Neural cell (in vitro differentiated cells): ENCODE measurements at regions not wholly inside any gene's neighbourhood (a gene's known extent, or its start where the extent isn't known, plus 50 kb on each side); places are given as distances from the start of the nearest gene placed in this dataset.

Source experiments
- H2AFZ ChIP-seq: fragments of 200-600, 300-800 bp; sonication (generic), shearing (Covaris generic); 2 replicates; pipeline ENCODE4 v1.6.0; 2014; ENCODE audit warnings: low read depth, mild to moderate bottlenecking, antibody characterized with exemption, low read length, moderate library complexity
- H3F3A ChIP-seq: fragments of 200-600 bp; shearing (Covaris generic); 2 replicates; pipeline ENCODE4 v1.6.1; 2016; ENCODE audit warnings: mild to moderate bottlenecking, moderate library complexity, mixed read lengths, antibody characterized with exemption, low read length; ENCODE audit not compliant: insufficient read depth, poor library complexity, severe bottlenecking
- H3K27ac ChIP-seq: fragments of 200-600, 300-800 bp; sonication (generic), shearing (Covaris generic); 2 replicates; pipeline ENCODE4 v1.5.1; 2014; ENCODE audit warnings: mild to moderate bottlenecking, low read length, moderate library complexity
- H3K27me3 ChIP-seq: fragments of 300-800, 200-600 bp; sonication (generic), shearing (Covaris generic); 2 replicates; pipeline ENCODE4 v1.6.0; 2014; ENCODE audit warnings: mild to moderate bottlenecking, low read depth, low read length, moderate library complexity; ENCODE audit not compliant: insufficient read depth
- H3K36me3 ChIP-seq: fragments of 300-800, 200-600 bp; sonication (generic), shearing (Covaris generic); 2 replicates; pipeline ENCODE4 v1.5.1; 2014; ENCODE audit warnings: mild to moderate bottlenecking, antibody characterized with exemption, low read length, moderate library complexity; ENCODE audit not compliant: insufficient read depth
- H3K4me2 ChIP-seq: fragments of 300-800, 200-600 bp; sonication (generic), shearing (Covaris generic); 2 replicates; pipeline ENCODE4 v1.6.0; 2014; ENCODE audit warnings: mild to moderate bottlenecking, low read length
- H3K4me3 ChIP-seq: fragments of 300-800, 200-600 bp; sonication (generic), shearing (Covaris generic); 2 replicates; pipeline ENCODE4 v1.5.1; 2014; ENCODE audit warnings: mild to moderate bottlenecking, low read length, moderate library complexity
- H3K79me2 ChIP-seq: fragments of 200-600 bp; shearing (Covaris generic); replicated peaks from 2 replicates; pipeline ENCODE4 v1.6.0; 2014; ENCODE audit warnings: mild to moderate bottlenecking, low read length, moderate library complexity; ENCODE audit not compliant: insufficient read depth
- H3K9ac ChIP-seq: fragments of 300-800, 200-600 bp; sonication (generic), shearing (Covaris generic); 2 replicates; pipeline ENCODE4 v1.6.1; 2016; ENCODE audit warnings: mild to moderate bottlenecking, low read length, mixed read lengths
- H3K9me2 ChIP-seq: fragments of 200-600 bp; shearing (Covaris generic); 2 replicates; pipeline ENCODE4 v1.6.1; 2016; ENCODE audit warnings: mild to moderate bottlenecking, low read length, mixed read lengths; ENCODE audit not compliant: insufficient read depth
- H3K9me3 ChIP-seq: fragments of 200-600, 300-800 bp; sonication (generic), shearing (Covaris generic); 2 replicates; pipeline ENCODE4 v1.6.1; 2016; ENCODE audit warnings: mild to moderate bottlenecking, mixed run types, low read length, moderate library complexity, mixed read lengths
- H4K20me1 ChIP-seq: fragments of 200-600 bp; shearing (Covaris generic); 2 replicates; pipeline ENCODE4 v1.6.1; 2016; ENCODE audit warnings: mild to moderate bottlenecking, mixed run types; ENCODE audit not compliant: insufficient read depth
- CTCF ChIP-seq: fragments of 450-650 bp; IDR thresholded peaks from 2 replicates; pipeline ENCODE4 v1.5.1; 2014; ENCODE audit warnings: antibody characterized with exemption, mild to moderate bottlenecking, moderate library complexity; ENCODE audit not compliant: poor library complexity, severe bottlenecking
- EP300 ChIP-seq: fragments of 450-650 bp; conservative IDR thresholded peaks from 2 replicates; pipeline ENCODE4 v1.6.1; 2014; ENCODE audit warnings: antibody characterized with exemption, mild to moderate bottlenecking, moderate library complexity; ENCODE audit not compliant: poor library complexity, severe bottlenecking
- EZH2 ChIP-seq: fragments of 200-600, 300-800 bp; shearing (Covaris generic), sonication (generic); IDR thresholded peaks from 2 replicates; pipeline ENCODE4 v1.6.1; 2014; ENCODE audit warnings: antibody characterized with exemption, low read length, borderline replicate concordance, mild to moderate bottlenecking; ENCODE audit not compliant: insufficient read depth, poor library complexity, severe bottlenecking
- MXI1 ChIP-seq: fragments of 450-650 bp; conservative IDR thresholded peaks from 2 replicates; pipeline ENCODE4 v1.6.1; 2014; ENCODE audit warnings: antibody characterized with exemption, mild to moderate bottlenecking; ENCODE audit not compliant: poor library complexity, severe bottlenecking
- POLR2AphosphoS5 ChIP-seq: IDR thresholded peaks from 2 replicates; pipeline ENCODE4 v1.6.1; 2012
- RAD21 ChIP-seq: fragments of 450-650 bp; conservative IDR thresholded peaks from 2 replicates; pipeline ENCODE4 v1.6.1; 2014; ENCODE audit warnings: antibody characterized with exemption, mild to moderate bottlenecking, moderate library complexity
- SMC3 ChIP-seq: fragments of 450-650 bp; conservative IDR thresholded peaks from 2 replicates; pipeline ENCODE4 v1.6.1; 2014; ENCODE audit warnings: antibody characterized with exemption, mild to moderate bottlenecking, moderate library complexity; ENCODE audit not compliant: poor library complexity
- TAF1 ChIP-seq: IDR thresholded peaks from 2 replicates; pipeline ENCODE4 v1.6.1; 2012; ENCODE audit warnings: low read depth
- TF ChIP-seq, protein P1 (sequence below): IDR thresholded peaks from 2 replicates; pipeline ENCODE4 v1.6.1; 2012; ENCODE audit warnings: borderline replicate concordance

DNA sequence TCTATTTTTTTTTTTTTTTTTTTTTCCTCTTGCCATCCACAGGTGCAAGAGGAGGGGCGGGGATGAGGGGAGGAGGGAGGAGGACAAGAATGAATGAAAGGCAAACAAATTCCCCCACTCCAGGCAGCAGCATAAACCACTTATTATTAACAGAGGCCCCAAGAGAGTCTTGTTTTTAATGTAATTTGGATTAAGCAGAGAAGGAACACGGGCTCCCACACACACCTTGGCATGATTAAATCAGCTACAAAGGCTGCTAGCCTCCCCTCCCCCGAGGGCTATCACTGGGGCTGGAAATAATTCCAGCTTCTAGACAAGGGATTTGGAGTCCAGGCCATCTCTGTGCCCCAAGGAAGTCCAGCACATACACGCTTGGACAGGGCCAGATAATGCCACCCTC is 93.4 kb upstream of the DRD2 start:
- no peaks in the 10 kb centered on the region for H3K79me2 ChIP-seq
- H2AFZ ChIP-seq, result peak overlapping the region; percentile 19
- TF ChIP-seq MXI1, result no peak
- TF ChIP-seq CTCF, result no peak
- no peak for TF ChIP-seq EP300
- TF ChIP-seq SMC3, result no peak
- no peak for TF ChIP-seq TAF1
- TF ChIP-seq, protein P1, sequence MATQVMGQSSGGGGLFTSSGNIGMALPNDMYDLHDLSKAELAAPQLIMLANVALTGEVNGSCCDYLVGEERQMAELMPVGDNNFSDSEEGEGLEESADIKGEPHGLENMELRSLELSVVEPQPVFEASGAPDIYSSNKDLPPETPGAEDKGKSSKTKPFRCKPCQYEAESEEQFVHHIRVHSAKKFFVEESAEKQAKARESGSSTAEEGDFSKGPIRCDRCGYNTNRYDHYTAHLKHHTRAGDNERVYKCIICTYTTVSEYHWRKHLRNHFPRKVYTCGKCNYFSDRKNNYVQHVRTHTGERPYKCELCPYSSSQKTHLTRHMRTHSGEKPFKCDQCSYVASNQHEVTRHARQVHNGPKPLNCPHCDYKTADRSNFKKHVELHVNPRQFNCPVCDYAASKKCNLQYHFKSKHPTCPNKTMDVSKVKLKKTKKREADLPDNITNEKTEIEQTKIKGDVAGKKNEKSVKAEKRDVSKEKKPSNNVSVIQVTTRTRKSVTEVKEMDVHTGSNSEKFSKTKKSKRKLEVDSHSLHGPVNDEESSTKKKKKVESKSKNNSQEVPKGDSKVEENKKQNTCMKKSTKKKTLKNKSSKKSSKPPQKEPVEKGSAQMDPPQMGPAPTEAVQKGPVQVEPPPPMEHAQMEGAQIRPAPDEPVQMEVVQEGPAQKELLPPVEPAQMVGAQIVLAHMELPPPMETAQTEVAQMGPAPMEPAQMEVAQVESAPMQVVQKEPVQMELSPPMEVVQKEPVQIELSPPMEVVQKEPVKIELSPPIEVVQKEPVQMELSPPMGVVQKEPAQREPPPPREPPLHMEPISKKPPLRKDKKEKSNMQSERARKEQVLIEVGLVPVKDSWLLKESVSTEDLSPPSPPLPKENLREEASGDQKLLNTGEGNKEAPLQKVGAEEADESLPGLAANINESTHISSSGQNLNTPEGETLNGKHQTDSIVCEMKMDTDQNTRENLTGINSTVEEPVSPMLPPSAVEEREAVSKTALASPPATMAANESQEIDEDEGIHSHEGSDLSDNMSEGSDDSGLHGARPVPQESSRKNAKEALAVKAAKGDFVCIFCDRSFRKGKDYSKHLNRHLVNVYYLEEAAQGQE, result no peak
- no peak for TF ChIP-seq RAD21
- TF ChIP-seq POLR2AphosphoS5, result no peak
- no peak overlapping the region for H3K4me3 ChIP-seq
- no peaks in the 10 kb centered on the region for H4K20me1 ChIP-seq
- no peaks in the 10 kb centered on the region for H3K27me3 ChIP-seq
- H3K9me3 ChIP-seq, result no peaks in the 10 kb centered on the region
- no peak overlapping the region for H3K27ac ChIP-seq
- H3K9ac ChIP-seq, result no peak overlapping the region
- no peaks in the 10 kb centered on the region for H3K9me2 ChIP-seq
- no peaks in the 10 kb centered on the region for H3F3A ChIP-seq
- no peaks in the 10 kb centered on the region for H3K36me3 ChIP-seq
- H3K4me2 ChIP-seq, result no peak overlapping the region

GRCh38 chr11:113567867-113568544 is 92.8 kb upstream of the DRD2 start:
- Histone ChIP-seq H3K27ac (no peak overlapping the region), H3K9me3 (no peaks in the 10 kb centered on the region), H4K20me1 (no peaks in the 10 kb centered on the region), H3K27me3 (no peaks in the 10 kb centered on the region), H3K9me2 (no peaks in the 10 kb centered on the region), H3K36me3 (no peaks in the 10 kb centered on the region), H3F3A (no peaks in the 10 kb centered on the region), H3K9ac (no peak overlapping the region), H2AFZ (no peak overlapping the region), H3K4me2 (no peak overlapping the region), H3K79me2 (no peaks in the 10 kb centered on the region), H3K4me3 (no peak overlapping the region)
- TF ChIP-seq CTCF, result no peak
- no peak for TF ChIP-seq RAD21
- no peak for TF ChIP-seq POLR2AphosphoS5
- TF ChIP-seq EP300, result no peak
- TF ChIP-seq MXI1, result no peak
- TF ChIP-seq, protein P1, result no peak
- TF ChIP-seq SMC3, result no peak
- TF ChIP-seq TAF1, result no peak
- TF ChIP-seq EZH2, result no peak
